COLO668 (cell line): ENCODE measurements at regions not wholly inside any gene's neighbourhood (a gene's known extent, or its start where the extent isn't known, plus 50 kb on each side); places are given as distances from the start of the nearest gene placed in this dataset.
"Not testable (repeated sequence)": the region's sequence is repeated elsewhere in the genome, so short reads cannot be mapped to it uniquely, and the experiment has no call there.

ENCODE experiments used
- DNase-seq: peaks from one replicate; lab custom pipeline; 2025; ENCODE audit not compliant: unreplicated experiment; lab: John Stamatoyannopoulos, UW

- DNase-seq = no peak
Observed at GRCh38 chr1:223045164-223045957, 97.7 kb downstream of the TLR5 start.

- no peak for DNase-seq
Observed at GRCh38 chr1:223046011-223046410, 97.0 kb downstream of the TLR5 start.

GRCh38 chr1:223046463-223046862 lies 96.6 kb downstream of the TLR5 start:
- DNase-seq = not testable (repeated sequence)

- DNase-seq = no peak
Observed at GRCh38 chr1:223048026-223048425, 95.0 kb downstream of the TLR5 start.

- no peak for DNase-seq
Observed at GRCh38 chr1:223052462-223052861, 90.6 kb downstream of the TLR5 start.

- DNase-seq = no peak
Observed at GRCh38 chr1:223052931-223053330, 90.1 kb downstream of the TLR5 start.

GRCh38 chr1:223056802-223057201 lies 86.2 kb downstream of the TLR5 start:
- DNase-seq = no peak

- no peak for DNase-seq
Observed at GRCh38 chr1:223057569-223058093, 85.4 kb downstream of the TLR5 start.
